ENCODE measurements at regions not wholly inside any gene's neighbourhood (a gene's known extent, or its start where the extent isn't known, plus 50 kb on each side); places are given as distances from the start of the nearest gene placed in this dataset.

GRCh38 chr4:60175241-60175640 lies 1024.9 kb upstream of the ADGRL3 start:
- TF ChIP-seq RAD21 (IDR thresholded peaks at IDR 0.05; ENCODE audit: low read depth): no peak
- TF ChIP-seq CEBPB (IDR thresholded peaks at IDR 0.05): no peak
- TF ChIP-seq CREB1 (IDR thresholded peaks at IDR 0.05; ENCODE audit: low read depth): no peak
- TF ChIP-seq EP300 (IDR thresholded peaks at IDR 0.05; ENCODE audit: borderline replicate concordance): no peak
- no peak for TF ChIP-seq TAF1 (IDR thresholded peaks at IDR 0.05; ENCODE audit: low read depth)
- TF ChIP-seq FOXM1 (IDR thresholded peaks at IDR 0.05; ENCODE audit: borderline replicate concordance, low read depth): no peak

- TF ChIP-seq CREB1 (IDR thresholded peaks at IDR 0.05; ENCODE audit: low read depth) (no peak), RAD21 (IDR thresholded peaks at IDR 0.05; ENCODE audit: low read depth) (no peak), YY1 (IDR thresholded peaks at IDR 0.05; ENCODE audit: low read depth) (no peak), ZBTB7A (IDR thresholded peaks at IDR 0.05; ENCODE audit: low read depth) (no peak), TCF12 (IDR thresholded peaks at IDR 0.05; ENCODE audit: low read depth) (no peak), CEBPB (IDR thresholded peaks at IDR 0.05) (no peak), EP300 (IDR thresholded peaks at IDR 0.05; ENCODE audit: borderline replicate concordance) (no peak), TEAD4 (IDR thresholded peaks at IDR 0.05) (no peak), TAF1 (IDR thresholded peaks at IDR 0.05; ENCODE audit: low read depth) (no peak)
- TF ChIP-seq, protein P1, sequence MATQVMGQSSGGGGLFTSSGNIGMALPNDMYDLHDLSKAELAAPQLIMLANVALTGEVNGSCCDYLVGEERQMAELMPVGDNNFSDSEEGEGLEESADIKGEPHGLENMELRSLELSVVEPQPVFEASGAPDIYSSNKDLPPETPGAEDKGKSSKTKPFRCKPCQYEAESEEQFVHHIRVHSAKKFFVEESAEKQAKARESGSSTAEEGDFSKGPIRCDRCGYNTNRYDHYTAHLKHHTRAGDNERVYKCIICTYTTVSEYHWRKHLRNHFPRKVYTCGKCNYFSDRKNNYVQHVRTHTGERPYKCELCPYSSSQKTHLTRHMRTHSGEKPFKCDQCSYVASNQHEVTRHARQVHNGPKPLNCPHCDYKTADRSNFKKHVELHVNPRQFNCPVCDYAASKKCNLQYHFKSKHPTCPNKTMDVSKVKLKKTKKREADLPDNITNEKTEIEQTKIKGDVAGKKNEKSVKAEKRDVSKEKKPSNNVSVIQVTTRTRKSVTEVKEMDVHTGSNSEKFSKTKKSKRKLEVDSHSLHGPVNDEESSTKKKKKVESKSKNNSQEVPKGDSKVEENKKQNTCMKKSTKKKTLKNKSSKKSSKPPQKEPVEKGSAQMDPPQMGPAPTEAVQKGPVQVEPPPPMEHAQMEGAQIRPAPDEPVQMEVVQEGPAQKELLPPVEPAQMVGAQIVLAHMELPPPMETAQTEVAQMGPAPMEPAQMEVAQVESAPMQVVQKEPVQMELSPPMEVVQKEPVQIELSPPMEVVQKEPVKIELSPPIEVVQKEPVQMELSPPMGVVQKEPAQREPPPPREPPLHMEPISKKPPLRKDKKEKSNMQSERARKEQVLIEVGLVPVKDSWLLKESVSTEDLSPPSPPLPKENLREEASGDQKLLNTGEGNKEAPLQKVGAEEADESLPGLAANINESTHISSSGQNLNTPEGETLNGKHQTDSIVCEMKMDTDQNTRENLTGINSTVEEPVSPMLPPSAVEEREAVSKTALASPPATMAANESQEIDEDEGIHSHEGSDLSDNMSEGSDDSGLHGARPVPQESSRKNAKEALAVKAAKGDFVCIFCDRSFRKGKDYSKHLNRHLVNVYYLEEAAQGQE (IDR thresholded peaks at IDR 0.05; ENCODE audit: low read depth): no peak
- TF ChIP-seq, protein P2, sequence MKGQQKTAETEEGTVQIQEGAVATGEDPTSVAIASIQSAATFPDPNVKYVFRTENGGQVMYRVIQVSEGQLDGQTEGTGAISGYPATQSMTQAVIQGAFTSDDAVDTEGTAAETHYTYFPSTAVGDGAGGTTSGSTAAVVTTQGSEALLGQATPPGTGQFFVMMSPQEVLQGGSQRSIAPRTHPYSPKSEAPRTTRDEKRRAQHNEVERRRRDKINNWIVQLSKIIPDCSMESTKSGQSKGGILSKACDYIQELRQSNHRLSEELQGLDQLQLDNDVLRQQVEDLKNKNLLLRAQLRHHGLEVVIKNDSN (IDR thresholded peaks at IDR 0.05): no peak
Observed at GRCh38 chr4:60187428-60187827, 1012.7 kb upstream of the ADGRL3 start.

GRCh38 chr4:60189286-60189685 lies 1010.8 kb upstream of the ADGRL3 start:
- TF ChIP-seq CEBPB (IDR thresholded peaks at IDR 0.05) (no peak), EP300 (IDR thresholded peaks at IDR 0.05; ENCODE audit: borderline replicate concordance) (no peak)

GRCh38 chr4:60194214-60194613 lies 1005.9 kb upstream of the ADGRL3 start:
- TF ChIP-seq MAX (IDR thresholded peaks at IDR 0.05) (no peak), EGR1 (IDR thresholded peaks at IDR 0.05) (no peak), CEBPB (IDR thresholded peaks at IDR 0.05) (no peak), CREB1 (IDR thresholded peaks at IDR 0.05; ENCODE audit: low read depth) (no peak), TCF12 (IDR thresholded peaks at IDR 0.05; ENCODE audit: low read depth) (no peak), TAF1 (IDR thresholded peaks at IDR 0.05; ENCODE audit: low read depth) (no peak)
- TF ChIP-seq, protein P1 (IDR thresholded peaks at IDR 0.05; ENCODE audit: low read depth): no peak
- TF ChIP-seq, protein P2 (IDR thresholded peaks at IDR 0.05): no peak

DNA sequence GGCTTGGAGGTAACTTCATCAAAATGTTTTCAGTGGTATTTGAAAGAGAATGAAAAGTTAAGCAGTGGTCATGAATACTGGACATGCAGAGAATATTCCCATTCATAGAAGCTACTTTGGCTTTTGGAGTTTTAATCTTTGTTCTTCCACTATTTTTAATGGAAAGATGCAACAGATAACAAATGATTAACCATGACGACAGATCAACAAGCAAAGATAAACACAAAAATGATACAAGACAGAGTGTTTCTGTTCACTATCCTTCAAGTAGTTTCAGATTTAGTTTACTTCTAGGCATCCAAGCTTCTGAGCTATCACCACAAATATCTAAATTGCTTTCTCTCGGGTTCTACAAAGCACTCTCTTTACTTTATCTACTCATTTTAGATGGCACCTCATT lies 1004.9 kb upstream of the ADGRL3 start:
- no peak for TF ChIP-seq TEAD4 (IDR thresholded peaks at IDR 0.05)
- TF ChIP-seq TCF12 (IDR thresholded peaks at IDR 0.05; ENCODE audit: low read depth): no peak
- TF ChIP-seq RAD21 (IDR thresholded peaks at IDR 0.05; ENCODE audit: low read depth): no peak
- TF ChIP-seq MAX (IDR thresholded peaks at IDR 0.05): no peak
- no peak for TF ChIP-seq CEBPB (IDR thresholded peaks at IDR 0.05)
- TF ChIP-seq EGR1 (IDR thresholded peaks at IDR 0.05): no peak
- TF ChIP-seq YY1 (IDR thresholded peaks at IDR 0.05; ENCODE audit: low read depth): no peak
- no peak for TF ChIP-seq CREB1 (IDR thresholded peaks at IDR 0.05; ENCODE audit: low read depth)
- TF ChIP-seq ZBTB7A (IDR thresholded peaks at IDR 0.05; ENCODE audit: low read depth): no peak
- TF ChIP-seq EP300 (IDR thresholded peaks at IDR 0.05; ENCODE audit: borderline replicate concordance): no peak
- TF ChIP-seq TAF1 (IDR thresholded peaks at IDR 0.05; ENCODE audit: low read depth): no peak
- no peak for TF ChIP-seq FOXM1 (IDR thresholded peaks at IDR 0.05; ENCODE audit: borderline replicate concordance, low read depth)
- TF ChIP-seq, protein P1 (IDR thresholded peaks at IDR 0.05; ENCODE audit: low read depth): no peak

Data from Ishikawa (cell line).